GM18909 (cell line): ENCODE measurements at regions not wholly inside any gene's neighbourhood (a gene's known extent, or its start where the extent isn't known, plus 50 kb on each side); places are given as distances from the start of the nearest gene placed in this dataset.

Experiments
- ATAC-seq: cut with Tn5 transposase; IDR thresholded peaks from one replicate; pipeline ENCODE4 v1.9.1; 2021; ENCODE audit warnings: mild to moderate bottlenecking; ENCODE audit not compliant: unreplicated experiment, poor library complexity

GRCh38 chr5:33232731-33233505, 207.8 kb upstream of the TARS1 start:
- no peak for ATAC-seq

- ATAC-seq = no peak
Measured at GRCh38 chr5:33235304-33235703, 205.5 kb upstream of the TARS1 start.

- peak; percentile 48 for ATAC-seq
Measured at GRCh38 chr5:33235824-33236223, 204.9 kb upstream of the TARS1 start.

- ATAC-seq = no peak
Measured at GRCh38 chr5:33237471-33237870, 203.3 kb upstream of the TARS1 start.

- ATAC-seq = no peak
Measured at GRCh38 chr5:33238826-33239695, 201.7 kb upstream of the TARS1 start.

- ATAC-seq = no peak
Measured at GRCh38 chr5:33240558-33240957, 200.2 kb upstream of the TARS1 start.

GRCh38 chr5:33241802-33242201, 199.0 kb upstream of the TARS1 start:
- ATAC-seq = peak; percentile 68

GRCh38 chr5:33242277-33242676, 198.5 kb upstream of the TARS1 start:
- ATAC-seq = no peak

GRCh38 chr5:33244441-33245150, 196.2 kb upstream of the TARS1 start:
- no peak for ATAC-seq

GRCh38 chr5:33254579-33254978, 186.2 kb upstream of the TARS1 start:
- ATAC-seq = no peak

GRCh38 chr5:33257807-33258429, 182.8 kb upstream of the TARS1 start:
- no peak for ATAC-seq

GRCh38 chr5:33258553-33258952, 182.2 kb upstream of the TARS1 start:
- ATAC-seq = no peak

GRCh38 chr5:33260098-33260497, 180.7 kb upstream of the TARS1 start:
- no peak for ATAC-seq

- no peak for ATAC-seq
Measured at GRCh38 chr5:33261305-33261704, 179.5 kb upstream of the TARS1 start.

- no peak for ATAC-seq
Measured at GRCh38 chr5:33261747-33262146, 179.0 kb upstream of the TARS1 start.

GRCh38 chr5:33267801-33268200, 173.0 kb upstream of the TARS1 start:
- no peak for ATAC-seq

- no peak for ATAC-seq
Measured at GRCh38 chr5:33268374-33268773, 172.4 kb upstream of the TARS1 start.

- no peak for ATAC-seq
Measured at GRCh38 chr5:33270671-33271070, 170.1 kb upstream of the TARS1 start.

- ATAC-seq = no peak
Measured at GRCh38 chr5:33271606-33272005, 169.2 kb upstream of the TARS1 start.

GRCh38 chr5:33272288-33272687, 168.5 kb upstream of the TARS1 start:
- ATAC-seq = no peak
